OCI-LY1 (cell line): ENCODE measurements at regions not wholly inside any gene's neighbourhood (a gene's known extent, or its start where the extent isn't known, plus 50 kb on each side); places are given as distances from the start of the nearest gene placed in this dataset.

ENCODE experiments used
- H2AFZ ChIP-seq: fragments of 200-600 bp; sonication (generic), shearing (Covaris generic); 2 replicates; pipeline ENCODE4 v1.6.0; 2014; ENCODE audit warnings: antibody characterized with exemption, mild to moderate bottlenecking, low read length
- H3F3A ChIP-seq: fragments of 200-600 bp; sonication (generic), shearing (Covaris generic); 2 replicates; pipeline ENCODE4 v1.6.0; 2014; ENCODE audit warnings: mild to moderate bottlenecking, antibody characterized with exemption, low read length, moderate library complexity; ENCODE audit not compliant: insufficient read depth
- H3K27ac ChIP-seq: fragments of 200-600 bp; sonication (generic); 2 replicates; pipeline ENCODE4 v1.5.1; 2014; ENCODE audit warnings: low read length, mixed run types, mild to moderate bottlenecking, low read depth; ENCODE audit not compliant: poor library complexity, severe bottlenecking
- H3K27me3 ChIP-seq: fragments of 200-600 bp; sonication (generic); 2 replicates; pipeline ENCODE4 v1.6.0; 2014; ENCODE audit warnings: antibody characterized with exemption, mild to moderate bottlenecking, low read length, moderate library complexity; ENCODE audit not compliant: insufficient read depth
- H3K36me3 ChIP-seq: fragments of 200-600 bp; sonication (generic); 2 replicates; pipeline ENCODE4 v1.6.1; 2014; ENCODE audit warnings: mild to moderate bottlenecking, antibody characterized with exemption, low read length, moderate library complexity, mixed read lengths; ENCODE audit not compliant: insufficient read depth
- H3K4me1 ChIP-seq: fragments of 200-600 bp; sonication (generic); 2 replicates; pipeline ENCODE4 v1.5.1; 2014; ENCODE audit warnings: mild to moderate bottlenecking, low read length, moderate library complexity; ENCODE audit not compliant: insufficient read depth, severe bottlenecking
- H3K4me2 ChIP-seq: fragments of 200-600 bp; sonication (generic), shearing (Covaris generic); 2 replicates; pipeline ENCODE4 v1.6.1; 2014; ENCODE audit warnings: low read length
- H3K4me3 ChIP-seq: fragments of 200-600 bp; sonication (generic); 2 replicates; pipeline ENCODE4 v1.5.1; 2014; ENCODE audit warnings: low read length, low read depth, mild to moderate bottlenecking, mixed read lengths; ENCODE audit not compliant: poor library complexity, severe bottlenecking
- H3K79me2 ChIP-seq: fragments of 200-600 bp; shearing (Covaris generic); 2 replicates; pipeline ENCODE4 v1.6.1; 2016; ENCODE audit warnings: mixed run types, low read length, mixed read lengths; ENCODE audit not compliant: insufficient read depth
- H3K9ac ChIP-seq: fragments of 200-600 bp; sonication (generic), shearing (Covaris generic); 2 replicates; pipeline ENCODE4 v1.6.1; 2014; ENCODE audit warnings: mild to moderate bottlenecking, low read length, mixed read lengths
- H3K9me2 ChIP-seq: fragments of 200-600 bp; sonication (generic), shearing (Covaris generic); 2 replicates; pipeline ENCODE4 v1.6.1; 2014; ENCODE audit warnings: low read depth, mild to moderate bottlenecking, low read length, mixed read lengths
- H3K9me3 ChIP-seq: fragments of 200-600 bp; shearing (Covaris generic); 2 replicates; pipeline ENCODE4 v1.6.1; 2014; ENCODE audit warnings: low read length, mixed read lengths
- H4K20me1 ChIP-seq: fragments of 200-600 bp; sonication (generic), shearing (Covaris generic); 2 replicates; pipeline ENCODE4 v1.6.0; 2016; ENCODE audit warnings: mild to moderate bottlenecking, low read length; ENCODE audit not compliant: insufficient read depth
- EZH2 ChIP-seq: fragments of 200-600 bp; sonication (generic), shearing (Covaris generic); IDR thresholded peaks from 2 replicates; pipeline ENCODE4 v1.8.0; 2017; ENCODE audit warnings: borderline replicate concordance, mixed run types, mild to moderate bottlenecking, antibody characterized with exemption, low read length, moderate library complexity, mixed read lengths
- TF ChIP-seq, protein P1 (sequence below): fragments of 200-600 bp; sonication (generic), shearing (Covaris generic); IDR thresholded peaks from 2 replicates; pipeline ENCODE4 v1.5.1; 2017; ENCODE audit warnings: mild to moderate bottlenecking, antibody characterized with exemption, low read length, moderate library complexity, mixed read lengths

DNA sequence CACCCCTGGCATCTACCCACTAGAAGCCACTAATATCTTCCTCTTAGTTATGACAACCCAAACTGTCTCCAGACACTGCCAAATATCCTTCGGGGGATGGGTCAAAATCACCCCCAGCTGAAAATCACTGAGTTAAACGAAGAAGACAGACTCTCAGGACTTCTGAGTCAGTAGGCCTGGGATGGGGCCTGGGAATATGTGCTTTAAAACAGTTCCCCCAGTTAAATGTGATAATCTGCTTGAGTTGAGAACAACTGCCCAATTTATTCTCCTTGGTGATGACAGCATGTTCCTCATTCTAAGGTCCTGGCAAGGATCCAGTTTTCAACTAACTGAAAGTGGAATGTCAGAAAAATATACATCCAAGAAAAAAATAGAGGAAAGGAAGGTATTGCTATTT lies 52.4 kb downstream of the CBLL2 start:
- Histone ChIP-seq H3K4me1 (no peaks in the 10 kb centered on the region), H3K9ac (no peak overlapping the region), H3F3A (no peaks in the 10 kb centered on the region), H3K9me3 (no peaks in the 10 kb centered on the region), H3K79me2 (no peaks in the 10 kb centered on the region), H3K4me2 (no peak overlapping the region), H2AFZ (no peak overlapping the region), H4K20me1 (no peaks in the 10 kb centered on the region), H3K27ac (no peak overlapping the region), H3K9me2 (no peaks in the 10 kb centered on the region), H3K27me3 (no peaks in the 10 kb centered on the region), H3K4me3 (no peak overlapping the region), H3K36me3 (no peaks in the 10 kb centered on the region)
- TF ChIP-seq EZH2, result no peak
- TF ChIP-seq, protein P1, sequence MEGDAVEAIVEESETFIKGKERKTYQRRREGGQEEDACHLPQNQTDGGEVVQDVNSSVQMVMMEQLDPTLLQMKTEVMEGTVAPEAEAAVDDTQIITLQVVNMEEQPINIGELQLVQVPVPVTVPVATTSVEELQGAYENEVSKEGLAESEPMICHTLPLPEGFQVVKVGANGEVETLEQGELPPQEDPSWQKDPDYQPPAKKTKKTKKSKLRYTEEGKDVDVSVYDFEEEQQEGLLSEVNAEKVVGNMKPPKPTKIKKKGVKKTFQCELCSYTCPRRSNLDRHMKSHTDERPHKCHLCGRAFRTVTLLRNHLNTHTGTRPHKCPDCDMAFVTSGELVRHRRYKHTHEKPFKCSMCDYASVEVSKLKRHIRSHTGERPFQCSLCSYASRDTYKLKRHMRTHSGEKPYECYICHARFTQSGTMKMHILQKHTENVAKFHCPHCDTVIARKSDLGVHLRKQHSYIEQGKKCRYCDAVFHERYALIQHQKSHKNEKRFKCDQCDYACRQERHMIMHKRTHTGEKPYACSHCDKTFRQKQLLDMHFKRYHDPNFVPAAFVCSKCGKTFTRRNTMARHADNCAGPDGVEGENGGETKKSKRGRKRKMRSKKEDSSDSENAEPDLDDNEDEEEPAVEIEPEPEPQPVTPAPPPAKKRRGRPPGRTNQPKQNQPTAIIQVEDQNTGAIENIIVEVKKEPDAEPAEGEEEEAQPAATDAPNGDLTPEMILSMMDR, result no peak

DNA sequence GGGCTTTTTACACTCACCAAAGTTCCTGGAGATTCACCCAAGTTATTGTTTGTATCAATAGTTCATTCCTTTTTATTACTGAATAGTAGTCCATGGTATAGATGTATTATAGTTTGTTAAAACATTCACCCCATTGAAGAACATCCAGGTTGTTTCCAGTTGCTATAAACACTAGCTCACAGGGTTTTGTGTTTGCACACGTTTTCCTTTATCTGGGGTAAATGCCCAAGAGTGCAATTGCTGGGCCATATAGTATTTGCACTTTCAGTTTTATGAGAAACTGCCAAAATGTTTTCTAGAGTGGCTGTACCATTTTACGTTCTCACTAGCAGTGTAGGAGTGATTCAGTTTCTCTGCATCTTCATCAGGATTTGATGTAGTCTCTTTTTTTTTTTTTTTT lies 57.1 kb downstream of the CBLL2 start:
- Histone ChIP-seq H3F3A (no peaks in the 10 kb centered on the region), H3K4me2 (no peak overlapping the region), H3K9me2 (no peaks in the 10 kb centered on the region), H4K20me1 (no peaks in the 10 kb centered on the region), H2AFZ (no peak overlapping the region), H3K4me1 (no peaks in the 10 kb centered on the region), H3K79me2 (no peaks in the 10 kb centered on the region), H3K9me3 (no peaks in the 10 kb centered on the region), H3K27ac (no peak overlapping the region), H3K36me3 (no peaks in the 10 kb centered on the region), H3K9ac (no peak overlapping the region), H3K27me3 (no peaks in the 10 kb centered on the region), H3K4me3 (no peak overlapping the region)
- no peak for TF ChIP-seq EZH2
- TF ChIP-seq, protein P1, result no peak

DNA sequence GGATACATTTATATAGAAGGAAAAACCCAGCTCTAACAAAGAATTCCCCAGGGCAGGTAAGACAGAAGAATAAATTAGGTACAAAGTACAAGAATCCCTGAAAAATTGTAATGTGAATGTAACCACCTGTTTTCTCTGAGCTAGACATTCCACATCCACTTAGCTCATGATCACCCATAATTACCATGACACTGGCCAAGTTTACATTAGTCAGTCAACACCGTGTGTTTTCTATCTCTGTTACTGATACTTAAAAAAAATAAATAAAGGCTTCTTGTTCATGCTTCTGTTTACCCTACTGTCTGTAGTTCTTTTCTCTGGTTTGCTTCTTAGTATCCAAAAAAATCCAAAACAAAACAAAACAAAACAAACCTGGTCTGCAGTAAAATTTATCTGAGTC lies 66.0 kb downstream of the CBLL2 start:
- Histone ChIP-seq H3K27me3 (no peaks in the 10 kb centered on the region), H3K27ac (no peak overlapping the region), H3K4me1 (no peaks in the 10 kb centered on the region)

More for the DNA sequence above, 66.0 kb downstream of the CBLL2 start:
- Histone ChIP-seq H3K36me3 (no peaks in the 10 kb centered on the region), H4K20me1 (no peaks in the 10 kb centered on the region), H3K9ac (no peak overlapping the region), H3K9me3 (no peaks in the 10 kb centered on the region), H3K9me2 (no peaks in the 10 kb centered on the region), H3K79me2 (no peaks in the 10 kb centered on the region), H3K4me3 (no peak overlapping the region), H3F3A (no peaks in the 10 kb centered on the region), H3K4me2 (no peak overlapping the region), H2AFZ (no peak overlapping the region)
- no peak for TF ChIP-seq EZH2
- TF ChIP-seq, protein P1, result no peak
